Thyroid gland (tissue), 4 donors: ENCODE measurements at regions not wholly inside any gene's neighbourhood (a gene's known extent, or its start where the extent isn't known, plus 50 kb on each side); places are given as distances from the start of the nearest gene placed in this dataset.

ENCODE experiments used
- CTCF ChIP-seq, 6 experiments: fragments of 200-600 bp in 3 of 6; fragments of 450-650 bp in 3 of 6; sonication (generic) in 3 of 6; IDR thresholded peaks; one replicate each; pipeline ENCODE4 v1.5.1; 2016 to 2019; ENCODE audit warnings: antibody characterized with exemption in 6 of 6, mild to moderate bottlenecking in 2 of 6, inconsistent platforms in 1 of 6, moderate library complexity in 1 of 6
- POLR2A ChIP-seq, 2 donors: fragments of 450-650 bp; IDR thresholded peaks; one replicate each; pipeline ENCODE4 v1.6.1; 2017; ENCODE audit warnings: antibody characterized with exemption in 2 of 2, mild to moderate bottlenecking in 2 of 2, moderate library complexity in 1 of 2

DNA sequence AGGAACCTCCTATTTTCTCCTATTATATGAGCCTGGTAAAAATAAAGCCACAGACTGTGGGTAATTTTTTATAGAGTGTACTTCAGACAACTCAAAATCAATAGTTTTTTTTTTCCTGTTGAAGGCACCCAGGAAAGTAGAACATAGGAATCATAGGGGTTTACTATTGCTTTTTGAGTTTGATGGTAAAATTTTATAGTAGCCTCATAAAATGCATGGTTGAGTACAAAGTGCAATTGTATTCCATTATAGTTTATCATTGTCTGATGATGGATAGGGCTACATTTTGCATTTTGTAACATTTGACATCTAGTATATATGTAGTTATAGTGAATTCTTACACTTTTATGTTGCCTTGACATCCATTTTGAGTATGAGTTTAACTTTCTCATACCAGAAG lies 455.0 kb downstream of the STIM2 start:
- no peak for TF ChIP-seq CTCF (IDR thresholded peaks at IDR 0.05)
- TF ChIP-seq POLR2A (IDR thresholded peaks at IDR 0.05): no peak
